GM12873 (cell line): ENCODE measurements at regions not wholly inside any gene's neighbourhood (a gene's known extent, or its start where the extent isn't known, plus 50 kb on each side); places are given as distances from the start of the nearest gene placed in this dataset.

Experiments used
- CTCF ChIP-seq: IDR thresholded peaks from 2 replicates; pipeline ENCODE4 v1.5.1; 2012; ENCODE audit warnings: low read depth, mild to moderate bottlenecking, moderate library complexity, low read length, control low read depth; ENCODE audit not compliant: insufficient read depth; ENCODE audit errors: missing control alignments

- TF ChIP-seq CTCF = no peak
These were observed 363.6 kb upstream of the SFSWAP start for GRCh38 chr12:131347345-131347714.

DNA sequence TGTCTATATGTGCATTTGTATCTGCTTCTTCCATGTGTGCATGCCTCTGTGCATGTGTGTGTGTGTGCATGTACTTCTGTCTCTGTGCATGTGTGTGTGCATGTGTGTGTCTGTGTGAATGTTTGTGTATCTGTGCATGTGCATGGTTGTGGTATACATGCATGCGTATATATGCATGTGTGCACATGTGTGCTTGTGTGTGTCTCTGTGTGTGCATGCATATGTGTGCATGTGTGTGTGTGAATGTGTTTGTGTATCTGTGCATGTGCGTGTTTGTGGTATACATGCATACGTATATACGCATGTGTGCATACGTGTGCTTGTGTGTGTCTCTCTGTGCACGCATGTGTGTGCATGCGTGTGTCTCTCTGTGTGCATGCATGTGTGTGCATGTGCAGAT, 363.2 kb upstream of the SFSWAP start:
- no peak for TF ChIP-seq CTCF

GRCh38 chr12:131348231-131348630, 362.7 kb upstream of the SFSWAP start:
- TF ChIP-seq CTCF = no peak

- TF ChIP-seq CTCF = no peak
These were observed 362.2 kb upstream of the SFSWAP start for GRCh38 chr12:131348646-131349045.

DNA sequence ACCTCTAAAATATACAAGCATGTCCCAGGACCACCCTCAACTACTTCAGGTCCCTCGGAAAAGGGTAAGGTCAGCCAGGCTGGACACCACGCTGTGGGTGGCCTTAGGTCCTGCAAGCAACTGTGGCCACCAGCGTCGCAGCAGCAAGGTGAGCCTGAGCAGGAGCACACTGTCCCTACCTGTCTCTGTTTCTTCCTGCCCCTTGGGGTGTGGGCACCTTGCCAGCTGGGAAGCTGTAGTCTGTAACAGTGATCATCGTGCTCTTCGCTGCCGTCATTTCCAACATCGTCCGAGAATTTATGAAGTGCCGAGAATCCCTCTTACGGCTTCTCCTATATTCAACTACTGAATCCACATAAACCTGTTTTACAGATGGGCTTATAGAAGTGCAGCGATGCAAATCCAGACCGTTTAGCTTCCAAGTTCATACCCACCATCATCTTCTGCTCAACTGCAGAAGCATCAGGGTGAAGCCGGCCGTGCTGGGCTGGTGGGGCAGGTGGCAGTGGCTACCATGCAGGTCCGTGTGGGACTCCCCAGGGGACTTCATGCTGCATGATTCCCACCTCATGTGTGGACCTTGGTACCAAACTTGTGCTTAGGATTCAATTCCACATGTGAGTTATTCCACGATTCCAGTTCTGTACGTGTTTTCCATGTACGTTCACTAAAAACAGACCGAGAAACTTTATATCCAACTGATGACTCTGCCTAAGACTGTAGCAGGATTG, 361.3 kb upstream of the SFSWAP start:
- TF ChIP-seq CTCF = no peak

DNA sequence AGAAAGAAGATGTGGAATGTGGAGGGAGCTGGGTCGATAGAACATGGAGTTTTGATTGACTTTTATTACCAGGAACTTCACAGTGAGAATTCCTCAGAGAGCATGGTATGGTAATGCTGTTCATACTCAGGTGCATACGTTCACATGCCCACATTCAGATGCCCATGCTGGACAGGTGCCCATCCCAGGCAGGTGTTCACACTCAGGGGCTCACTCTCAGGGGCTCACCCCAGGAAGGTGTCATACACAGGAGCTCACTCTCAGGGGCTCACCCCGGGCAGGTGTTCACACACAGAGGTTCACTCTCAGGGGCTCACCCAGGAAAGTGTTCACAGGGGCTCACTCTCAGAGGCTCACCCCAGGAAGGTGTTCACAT, 360.0 kb upstream of the SFSWAP start:
- TF ChIP-seq CTCF = no peak

- no peak for TF ChIP-seq CTCF
These were observed 359.4 kb upstream of the SFSWAP start for GRCh38 chr12:131351319-131352028.
